Germinal center (tissue), 1 donor: ENCODE measurements at regions not wholly inside any gene's neighbourhood (a gene's known extent, or its start where the extent isn't known, plus 50 kb on each side); places are given as distances from the start of the nearest gene placed in this dataset.

Experiments used
- DNase-seq: peaks from one replicate; pipeline ENCODE4 v3.0.0; 2012; ENCODE audit warnings: mixed read lengths, low spot score

DNA sequence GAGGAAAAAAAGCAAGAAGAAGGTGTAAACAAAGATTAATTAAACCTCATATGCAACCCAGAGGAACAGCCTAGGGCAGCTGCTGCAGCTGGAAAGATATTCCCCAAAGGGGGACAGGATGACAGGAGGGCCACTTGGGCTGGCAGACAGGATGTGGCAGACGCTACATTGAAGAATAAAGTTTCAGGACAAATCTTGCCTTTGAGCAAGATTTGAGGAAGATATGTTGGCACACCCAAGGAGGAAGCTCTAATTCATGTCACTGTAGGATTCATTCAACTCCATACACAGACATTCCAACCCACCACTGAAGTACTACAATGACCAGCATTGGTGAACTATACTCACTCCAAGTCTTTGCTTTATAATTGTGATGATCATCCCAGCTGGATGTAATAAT lies 504.0 kb downstream of the SHQ1 start:
- DNase-seq, result no peak

DNA sequence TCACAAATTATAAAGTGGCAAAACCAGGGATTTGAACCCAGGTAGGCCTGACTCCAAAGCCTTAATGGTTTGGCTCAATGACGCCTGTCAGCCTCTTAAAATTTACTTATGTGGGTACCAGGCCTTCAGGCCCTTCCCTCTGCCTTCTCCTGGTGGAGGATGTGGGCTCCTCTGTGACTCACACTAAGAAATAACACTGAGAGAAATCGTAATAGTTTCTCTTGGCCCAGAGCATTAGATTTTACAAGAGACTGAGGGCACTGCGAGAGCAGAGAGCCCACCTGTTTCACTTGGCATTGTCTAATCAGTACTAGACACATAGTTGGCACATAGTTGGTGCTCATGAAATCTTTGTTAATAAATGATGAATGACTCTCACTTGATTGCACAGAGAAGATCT lies 505.2 kb downstream of the SHQ1 start:
- DNase-seq, result no peak

DNA sequence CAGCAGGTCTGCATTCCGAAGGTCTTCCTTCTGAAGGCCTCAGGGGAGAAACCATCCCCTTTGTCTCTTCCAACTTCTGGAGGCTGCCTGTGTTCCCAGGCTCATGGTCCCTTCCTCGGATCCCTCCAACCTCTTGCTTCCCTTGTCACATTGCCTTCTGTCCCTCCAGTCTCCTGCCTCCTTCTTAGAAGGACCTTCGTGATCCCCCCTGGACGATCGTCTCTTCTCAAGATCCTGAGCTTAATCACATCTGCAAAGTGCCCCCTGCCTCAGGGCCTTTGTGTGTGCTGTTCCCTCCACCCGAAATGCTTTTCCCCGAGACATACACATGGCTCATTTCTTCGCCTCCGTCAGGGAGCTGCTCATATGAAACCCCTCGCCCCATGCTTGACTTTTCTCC lies 505.8 kb downstream of the SHQ1 start:
- no peak for DNase-seq

DNA sequence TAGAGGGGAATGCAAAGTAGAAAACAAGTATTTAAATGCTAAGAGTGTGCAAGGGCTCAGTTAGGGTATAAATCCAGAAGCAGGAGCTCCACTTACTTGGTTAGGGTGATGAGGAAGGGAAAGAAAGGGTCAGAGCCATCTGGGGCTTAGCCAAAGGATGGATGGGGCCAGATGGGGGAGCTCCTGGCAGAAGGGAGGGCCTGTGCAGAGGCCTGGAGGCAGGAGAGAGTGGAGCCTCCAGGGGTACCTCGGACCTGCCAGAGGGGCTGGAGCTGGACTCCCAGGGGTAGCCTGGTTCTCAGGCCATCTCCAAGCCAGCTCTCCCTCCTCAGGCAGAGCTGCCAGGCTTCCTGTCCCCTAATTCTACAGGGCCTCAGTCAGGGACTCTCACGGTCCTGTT lies 506.3 kb downstream of the SHQ1 start:
- no peak for DNase-seq

- no peak for DNase-seq
Measured at GRCh38 chr3:72341380-72341770, 506.9 kb downstream of the SHQ1 start.

DNA sequence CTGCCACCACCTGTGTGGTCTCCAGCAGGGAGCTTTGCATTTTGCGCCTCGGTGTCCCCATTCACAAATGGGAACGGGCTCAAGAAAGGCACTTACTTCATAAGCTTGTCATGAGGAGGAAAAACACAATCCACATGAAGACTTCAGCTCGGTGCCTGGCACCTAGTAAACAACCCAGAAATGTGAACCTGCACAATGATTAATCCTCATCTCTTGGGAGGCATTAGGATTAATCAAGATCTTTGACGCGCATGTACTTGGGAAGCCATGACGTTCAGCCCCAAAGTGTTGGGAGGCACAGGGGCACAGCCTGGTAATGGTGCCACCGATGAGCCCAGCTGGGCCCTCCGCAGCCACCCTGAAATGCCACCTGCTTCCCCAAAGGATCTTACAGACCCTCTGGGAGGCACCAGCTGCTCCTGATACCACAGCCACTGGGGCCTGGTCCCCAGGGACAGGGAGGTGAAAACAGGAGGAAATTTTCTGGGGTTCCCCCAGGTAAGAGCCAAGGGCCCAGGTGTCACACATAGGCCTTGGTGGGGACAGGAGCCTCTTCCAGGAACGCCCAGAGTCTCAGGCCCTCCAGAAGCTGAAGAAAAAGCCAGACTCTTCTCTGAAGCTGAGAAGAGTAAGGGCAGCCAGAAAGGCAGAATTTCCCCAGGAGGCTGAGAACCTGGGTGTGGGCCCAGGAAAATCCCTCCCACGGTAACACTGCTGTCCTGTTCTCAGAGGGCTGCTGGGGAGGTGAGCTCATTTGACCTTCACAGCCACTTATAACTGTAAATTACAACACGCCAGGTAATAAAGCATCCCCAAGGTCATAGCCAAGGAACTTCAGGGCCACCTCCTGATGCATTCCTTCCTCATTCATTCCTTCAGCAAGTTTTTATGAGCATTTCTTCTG lies 507.5 kb downstream of the SHQ1 start:
- no peak for DNase-seq

DNA sequence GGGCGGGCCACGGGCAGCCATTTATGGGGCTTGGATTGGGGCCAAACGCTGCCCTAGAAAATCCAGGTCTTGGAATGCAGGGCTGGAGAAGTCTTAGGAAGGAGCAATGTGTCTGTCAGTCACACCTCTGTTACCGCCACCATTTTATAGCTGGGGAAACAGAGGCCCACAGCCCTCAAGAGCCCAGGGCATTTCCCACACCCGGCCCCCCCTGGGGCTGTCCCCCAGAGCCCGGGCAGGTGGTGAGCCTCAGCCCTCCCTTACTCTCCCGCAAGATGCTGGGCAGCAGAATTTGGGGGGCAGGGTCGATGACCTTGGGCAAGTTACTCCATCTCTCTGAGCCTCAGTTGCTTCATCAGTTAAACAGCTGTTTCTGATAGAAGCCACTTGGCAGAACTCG lies 508.2 kb downstream of the SHQ1 start:
- no peak for DNase-seq

GRCh38 chr3:72339670-72340030 lies 508.6 kb downstream of the SHQ1 start:
- DNase-seq, result no peak

GRCh38 chr3:72338942-72339669 lies 509.1 kb downstream of the SHQ1 start:
- no peak for DNase-seq

DNA sequence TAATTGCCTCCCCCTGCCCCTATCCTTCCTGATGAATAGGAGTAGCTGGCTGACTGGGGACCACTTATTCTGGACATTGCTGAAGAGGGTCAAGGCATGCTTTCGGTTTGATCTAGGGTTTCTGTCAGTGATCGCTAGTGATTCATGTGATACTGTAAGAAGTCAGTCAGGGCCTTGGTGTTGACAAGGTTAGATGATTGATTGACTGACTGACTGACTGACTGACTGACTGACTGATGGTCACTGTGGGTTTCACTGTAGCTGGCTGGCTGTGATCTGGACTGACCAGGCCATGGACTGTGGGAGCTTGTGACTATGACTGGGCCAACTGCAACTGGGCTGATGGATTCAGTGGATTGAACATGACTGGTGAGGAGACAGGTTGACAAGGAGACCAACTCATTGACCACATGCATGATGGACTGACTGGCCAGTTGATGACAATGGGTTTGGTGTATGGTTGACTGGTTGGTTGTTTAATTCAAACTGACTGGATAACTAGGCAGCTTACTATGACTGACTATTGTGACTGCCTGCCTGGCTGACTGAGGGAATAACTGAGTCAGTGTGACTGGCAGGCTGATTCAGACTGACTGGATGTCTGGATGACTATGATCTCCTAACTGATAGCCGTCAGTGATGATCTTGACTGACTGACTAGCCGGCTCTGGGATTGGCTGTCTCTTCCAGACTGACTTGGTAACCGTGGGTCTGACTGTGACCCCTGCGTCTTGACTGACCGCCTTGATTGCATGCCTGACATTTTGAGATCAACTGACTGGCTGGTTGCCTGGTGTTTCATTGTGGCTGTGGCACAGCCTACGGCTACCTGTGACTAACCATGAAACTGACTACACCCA lies 509.9 kb downstream of the SHQ1 start:
- DNase-seq, result no peak

DNA sequence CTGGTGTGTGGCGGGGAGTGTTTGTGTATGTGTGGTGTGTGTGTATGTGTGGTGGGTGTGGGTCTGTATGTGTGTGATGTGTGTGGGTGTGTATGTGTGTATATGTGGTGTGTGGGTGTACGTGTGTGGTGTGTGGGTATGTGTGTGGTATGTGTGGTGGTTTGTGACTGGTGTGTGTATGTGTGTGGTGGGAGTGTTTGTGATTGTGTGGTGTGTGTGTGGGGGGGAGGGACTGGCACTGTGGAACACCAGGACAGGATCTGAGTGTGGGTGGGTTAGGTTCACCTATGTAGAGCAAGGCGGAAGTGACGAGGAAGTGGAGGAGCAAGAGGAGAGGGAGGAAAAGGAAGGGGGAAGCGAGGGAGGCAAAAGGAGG lies 510.8 kb downstream of the SHQ1 start:
- DNase-seq, result no peak

DNA sequence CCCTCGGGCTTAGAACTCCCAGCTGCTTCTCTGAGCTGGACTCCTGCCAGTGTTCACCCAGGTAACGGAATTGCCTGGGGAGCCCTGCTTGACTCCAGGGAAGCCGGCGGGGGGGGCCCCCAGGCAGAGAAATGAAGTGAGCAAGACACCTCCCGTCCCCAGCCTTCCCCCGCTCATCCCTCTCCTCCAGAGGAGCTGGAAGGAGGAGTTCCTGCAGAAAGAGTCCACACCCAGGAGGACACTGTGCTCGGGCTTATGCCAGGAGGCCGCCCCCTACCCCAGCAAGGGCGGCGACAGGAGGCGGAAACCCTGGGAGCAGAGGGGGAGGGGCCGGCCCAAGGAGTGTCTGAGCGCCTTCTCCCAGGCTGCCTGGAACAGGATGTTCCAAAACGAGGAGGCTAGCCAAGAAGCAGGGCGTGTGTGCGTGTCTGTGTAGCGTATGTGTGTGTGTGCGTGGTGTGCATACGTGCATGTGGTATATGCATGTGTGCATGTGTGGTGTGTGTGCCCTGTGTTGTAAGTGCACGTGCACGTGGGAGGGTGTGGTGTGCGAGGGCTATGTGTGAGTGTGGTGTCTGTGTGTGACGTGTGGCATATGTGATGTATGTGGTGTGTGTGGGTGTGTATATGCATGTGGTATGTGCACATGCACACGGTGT lies 511.3 kb downstream of the SHQ1 start:
- DNase-seq, result no peak

GRCh38 chr3:72336114-72336651 lies 512.1 kb downstream of the SHQ1 start:
- DNase-seq, result no peak

- DNase-seq, result no peak
Measured at GRCh38 chr3:72335458-72336095, 512.7 kb downstream of the SHQ1 start.

GRCh38 chr3:72334681-72335457 lies 513.4 kb downstream of the SHQ1 start:
- DNase-seq, result no peak

DNA sequence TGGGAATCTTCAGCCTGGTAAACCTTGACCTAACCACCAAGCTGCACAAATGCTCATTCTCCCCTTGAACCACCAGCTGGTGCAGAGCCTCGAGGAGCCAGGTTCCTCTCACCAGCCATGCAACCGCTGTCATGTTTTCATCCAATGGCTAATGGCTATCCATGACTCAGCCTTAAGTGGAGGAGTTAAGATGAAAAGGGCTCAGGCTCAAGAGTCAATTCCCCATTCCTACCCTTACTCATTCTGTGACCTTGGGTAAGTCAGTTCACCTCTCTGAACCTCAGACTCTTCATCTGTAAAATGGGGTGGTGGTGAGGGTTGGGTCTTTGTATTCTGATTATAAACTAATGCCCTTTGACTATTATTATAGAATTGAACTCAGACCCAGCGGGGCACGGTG lies 515.6 kb downstream of the SHQ1 start:
- no peak for DNase-seq

DNA sequence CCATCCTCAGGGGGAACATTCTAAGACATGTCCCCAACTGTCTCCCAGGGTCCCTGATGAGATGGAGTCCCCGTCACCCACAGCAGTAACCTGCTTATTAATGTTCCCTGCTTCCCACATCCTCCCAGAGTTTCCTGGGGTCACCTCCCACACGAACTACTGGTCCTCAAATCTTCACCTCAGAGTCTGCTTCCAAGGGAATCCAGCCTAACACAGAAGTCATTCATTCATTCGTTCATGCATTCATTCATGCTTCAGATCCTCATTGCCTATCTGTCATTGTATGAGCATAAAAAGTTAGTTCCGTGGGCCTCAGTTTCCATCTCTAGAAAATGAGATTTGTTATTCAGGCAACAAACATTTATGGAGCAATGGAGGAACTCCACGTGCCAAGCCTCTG lies 516.2 kb downstream of the SHQ1 start:
- no peak for DNase-seq

GRCh38 chr3:72331076-72331475 lies 517.2 kb downstream of the SHQ1 start:
- DNase-seq, result no peak

DNA sequence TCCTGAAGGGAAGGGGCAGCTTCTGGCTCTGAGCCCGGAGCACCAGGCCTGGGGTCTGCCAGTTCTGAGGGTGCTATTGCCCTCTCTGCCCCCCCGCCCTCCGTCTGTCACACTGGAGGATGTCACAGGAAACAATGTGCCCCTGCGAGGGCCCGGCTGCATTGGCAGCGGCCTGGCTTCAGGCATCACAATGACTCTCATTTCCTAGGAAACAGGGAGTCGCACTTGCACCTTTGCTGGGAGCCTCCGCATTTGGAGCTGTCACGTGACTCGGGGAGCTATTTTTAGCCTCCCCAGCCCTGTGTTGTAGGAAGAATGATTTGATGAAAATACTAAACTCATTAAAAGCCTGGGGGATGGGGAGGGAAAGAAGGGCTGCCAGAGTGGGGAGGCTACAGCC lies 518.9 kb downstream of the SHQ1 start:
- no peak for DNase-seq

DNA sequence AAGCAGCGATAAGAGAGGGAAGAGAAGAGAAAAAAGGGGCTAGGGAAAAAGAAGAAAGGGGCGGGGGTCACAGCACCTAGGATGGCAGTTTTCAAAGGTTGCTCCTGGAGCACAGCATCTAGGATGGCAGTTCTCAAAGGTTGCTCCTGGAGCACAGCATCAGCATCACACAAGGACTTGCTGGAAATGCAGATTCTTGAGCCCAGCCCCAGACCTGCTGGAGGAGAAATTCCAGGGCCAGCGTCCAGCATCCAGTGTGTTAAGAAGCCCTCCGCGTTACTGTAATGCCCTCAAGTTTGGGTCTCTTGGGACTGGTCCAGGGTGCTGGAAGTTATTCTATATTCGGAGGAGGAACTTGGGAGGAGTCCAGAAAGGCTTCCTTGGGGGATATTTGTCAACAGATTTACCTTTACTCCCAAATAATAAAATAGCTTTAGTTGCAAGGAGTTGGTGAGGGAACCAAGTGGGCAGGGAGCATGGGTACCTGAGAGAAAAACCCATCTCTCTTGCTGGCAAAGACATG lies 519.4 kb downstream of the SHQ1 start:
- no peak for DNase-seq
